GM19397 (cell line): ENCODE measurements at regions not wholly inside any gene's neighbourhood (a gene's known extent, or its start where the extent isn't known, plus 50 kb on each side); places are given as distances from the start of the nearest gene placed in this dataset.
"Not testable (repeated sequence)": the region's sequence is repeated elsewhere in the genome, so short reads cannot be mapped to it uniquely, and the experiment has no call there.

Source experiments
- ATAC-seq: cut with Tn5 transposase; IDR thresholded peaks from one replicate; pipeline ENCODE4 v1.9.1; 2021; ENCODE audit warnings: mild to moderate bottlenecking, moderate library complexity; ENCODE audit not compliant: unreplicated experiment

GRCh38 chr10:37067576-37067975 lies 57.8 kb upstream of the ANKRD30A start:
- no peak for ATAC-seq

- not testable (repeated sequence) for ATAC-seq
These were observed 63.1 kb upstream of the ANKRD30A start for GRCh38 chr10:37062296-37062695.

GRCh38 chr10:37057261-37057660 lies 68.1 kb upstream of the ANKRD30A start:
- ATAC-seq: no peak

- no peak for ATAC-seq
These were observed 71.9 kb upstream of the ANKRD30A start for GRCh38 chr10:37053476-37053875.

- not testable (repeated sequence) for ATAC-seq
These were observed 75.4 kb upstream of the ANKRD30A start for GRCh38 chr10:37049982-37050381.

GRCh38 chr10:37044319-37044718 lies 81.1 kb upstream of the ANKRD30A start:
- ATAC-seq: not testable (repeated sequence)

- no peak for ATAC-seq
These were observed 89.5 kb upstream of the ANKRD30A start for GRCh38 chr10:37035853-37036252.

- ATAC-seq: no peak
These were observed 109.9 kb upstream of the ANKRD30A start for GRCh38 chr10:37015498-37015897.

- ATAC-seq: no peak
These were observed 114.7 kb upstream of the ANKRD30A start for GRCh38 chr10:37010741-37011140.

- not testable (repeated sequence) for ATAC-seq
These were observed 117.1 kb upstream of the ANKRD30A start for GRCh38 chr10:37008276-37008675.

- no peak for ATAC-seq
These were observed 122.3 kb upstream of the ANKRD30A start for GRCh38 chr10:37003126-37003525.

GRCh38 chr10:36995806-36996205 lies 129.6 kb upstream of the ANKRD30A start:
- not testable (repeated sequence) for ATAC-seq

GRCh38 chr10:36994886-36995285 lies 130.5 kb upstream of the ANKRD30A start:
- no peak for ATAC-seq

GRCh38 chr10:36989233-36989632 lies 136.2 kb upstream of the ANKRD30A start:
- ATAC-seq: no peak

- no peak for ATAC-seq
These were observed 178.8 kb upstream of the ANKRD30A start for GRCh38 chr10:36946598-36946997.

- no peak for ATAC-seq
These were observed 181.9 kb upstream of the ANKRD30A start for GRCh38 chr10:36943544-36943943.

GRCh38 chr10:36942616-36943015 lies 182.8 kb upstream of the ANKRD30A start:
- no peak for ATAC-seq

- no peak for ATAC-seq
These were observed 222.4 kb upstream of the ANKRD30A start for GRCh38 chr10:36903040-36903439.

- ATAC-seq: no peak
These were observed 225.7 kb upstream of the ANKRD30A start for GRCh38 chr10:36899652-36900051.

GRCh38 chr10:36888925-36889573 lies 236.3 kb upstream of the ANKRD30A start:
- peak; percentile 91 for ATAC-seq

GRCh38 chr10:36886303-36886891 lies 239.0 kb upstream of the ANKRD30A start:
- no peak for ATAC-seq

- ATAC-seq: no peak
These were observed 239.7 kb upstream of the ANKRD30A start for GRCh38 chr10:36885746-36886145.

- ATAC-seq: no peak
These were observed 242.6 kb upstream of the ANKRD30A start for GRCh38 chr10:36882781-36883180.
